Loucy (cell line): ENCODE measurements at regions not wholly inside any gene's neighbourhood (a gene's known extent, or its start where the extent isn't known, plus 50 kb on each side); places are given as distances from the start of the nearest gene placed in this dataset.

Source experiments
- CTCF ChIP-seq: fragments of 200-600 bp; sonication (generic); conservative IDR thresholded peaks from 2 replicates; pipeline ENCODE4 v1.5.1; 2014; ENCODE audit warnings: mild to moderate bottlenecking, antibody characterized with exemption, low read length
- EZH2phosphoT487 ChIP-seq: fragments of 200-600 bp; IDR thresholded peaks from 2 replicates; pipeline ENCODE4 v1.6.1; 2018; ENCODE audit warnings: antibody characterized with exemption, mild to moderate bottlenecking, moderate library complexity, borderline replicate concordance

- TF ChIP-seq CTCF (no peak), EZH2phosphoT487 (no peak)
Measured at GRCh38 chr3:35081899-35082298, 557.4 kb upstream of the ARPP21 start.
